IMR-90 (cell line): ENCODE measurements at regions not wholly inside any gene's neighbourhood (a gene's known extent, or its start where the extent isn't known, plus 50 kb on each side); places are given as distances from the start of the nearest gene placed in this dataset.

ENCODE experiments used
- ATAC-seq: fragments of 200-7000 bp; cut with Tn5 transposase; 2 replicates; pipeline ENCODE4 v1.9.1; 2020; ENCODE audit warnings: low read depth, mild to moderate bottlenecking, moderate library complexity
- BruUV-seq: library from RNA; stranded (reverse); fragments of 400-500 nt; replicated peaks from 2 replicates; lab custom pipeline; 2021; lab: Mats Ljungman, UMichigan
- CTCF ChIA-PET: fragments of 300-600 bp; formaldehyde crosslinking; extraction: SDS; loops from one replicate; lab custom pipeline; 2021; ENCODE audit warnings: antibody characterized with exemption; lab: Yijun Ruan, JAX
- POLR2A ChIA-PET: fragments of 300-600 bp; sonication (Branson Sonifier 250); formaldehyde crosslinking; loops from one replicate; lab custom pipeline; 2022; ENCODE audit warnings: antibody characterized with exemption; ENCODE audit not compliant: unreplicated experiment; lab: Charles Lee
- DNase-seq: peaks from one replicate; pipeline ENCODE4 v3.0.0; 2013
- H2AFZ ChIP-seq: replicated peaks from 2 replicates; pipeline ENCODE3; 2013; ENCODE audit warnings: low read length, mild to moderate bottlenecking; ENCODE audit not compliant: poor library complexity
- H2AK5ac ChIP-seq: 2 replicates; pipeline ENCODE4 v1.6.1; 2013; ENCODE audit warnings: low read depth, low read length, inconsistent platforms
- H2AK9ac ChIP-seq: replicated peaks from 2 replicates; pipeline ENCODE3; 2013; ENCODE audit warnings: mild to moderate bottlenecking, low read depth, low read length, moderate library complexity; ENCODE audit not compliant: poor library complexity
- H2BK120ac ChIP-seq: 2 replicates; pipeline ENCODE4 v1.6.1; 2013; ENCODE audit warnings: low read depth, low read length, inconsistent platforms
- H2BK15ac ChIP-seq: 3 replicates; pipeline ENCODE4 v1.6.1; 2013; ENCODE audit warnings: low read depth, low read length, inconsistent platforms
- H2BK20ac ChIP-seq: 2 replicates; pipeline ENCODE4 v1.6.1; 2013; ENCODE audit warnings: low read depth, mild to moderate bottlenecking, inconsistent platforms, low read length, moderate library complexity
- H2BK5ac ChIP-seq: 2 replicates; pipeline ENCODE4 v1.6.1; 2013; ENCODE audit warnings: mild to moderate bottlenecking, low read depth, low read length, inconsistent platforms; ENCODE audit not compliant: poor library complexity, severe bottlenecking
- H3K14ac ChIP-seq: replicated peaks from 2 replicates; pipeline ENCODE4 v1.6.1; 2013; ENCODE audit warnings: low read depth, low read length, inconsistent platforms
- H3K18ac ChIP-seq: 2 replicates; pipeline ENCODE4 v1.6.1; 2013; ENCODE audit warnings: low read depth, low read length, control low read depth
- H3K23ac ChIP-seq: 2 replicates; pipeline ENCODE4 v1.6.1; 2013; ENCODE audit warnings: low read depth, low read length, inconsistent platforms
- H3K27ac ChIP-seq: 2 replicates; pipeline ENCODE4 v1.5.1; 2013; ENCODE audit warnings: mild to moderate bottlenecking, control low read depth, low read length; ENCODE audit not compliant: insufficient read depth
- H3K27me3 ChIP-seq: 2 replicates; pipeline ENCODE4 v1.6.1; 2013; ENCODE audit warnings: low read length; ENCODE audit not compliant: control insufficient read depth, insufficient read depth
- H3K36me3 ChIP-seq: 2 replicates; pipeline ENCODE4 v1.6.1; 2013; ENCODE audit warnings: low read length, mixed read lengths; ENCODE audit not compliant: control insufficient read depth, insufficient read depth
- H3K4ac ChIP-seq: 2 replicates; pipeline ENCODE4 v1.6.1; 2013; ENCODE audit warnings: low read depth, low read length, inconsistent platforms
- H3K4me1 ChIP-seq: 2 replicates; pipeline ENCODE4 v1.6.1; 2013; ENCODE audit warnings: low read length, mixed read lengths; ENCODE audit not compliant: control insufficient read depth, insufficient read depth
- H3K4me2 ChIP-seq: 2 replicates; pipeline ENCODE4 v1.6.1; 2013; ENCODE audit warnings: low read depth, mild to moderate bottlenecking, control low read depth, low read length, moderate library complexity
- H3K4me3 ChIP-seq: 2 replicates; pipeline ENCODE4 v1.5.1; 2013; ENCODE audit warnings: low read depth, mild to moderate bottlenecking, control low read depth, low read length, moderate library complexity; ENCODE audit not compliant: insufficient read depth
- H3K56ac ChIP-seq: 2 replicates; pipeline ENCODE4 v1.6.1; 2013; ENCODE audit warnings: low read length, inconsistent platforms; ENCODE audit not compliant: insufficient read depth; ENCODE audit errors: extremely low read depth
- H3K79me1 ChIP-seq, 2 experiments: 2 replicates each; pipeline ENCODE4 v1.6.1; 2013; ENCODE audit warnings: low read length in 2 of 2, inconsistent platforms in 1 of 2, low read depth in 1 of 2
- H3K9ac ChIP-seq: 2 replicates; pipeline ENCODE4 v1.6.1; 2013; ENCODE audit warnings: low read depth, low read length, control low read depth
- H3K9me1 ChIP-seq: 2 replicates; pipeline ENCODE4 v1.6.1; 2013; ENCODE audit warnings: low read length, inconsistent platforms; ENCODE audit not compliant: insufficient read depth
- H3K9me3 ChIP-seq: 2 replicates; pipeline ENCODE4 v1.6.1; 2013; ENCODE audit warnings: low read length; ENCODE audit not compliant: control insufficient read depth, insufficient read depth
- H4K20me1 ChIP-seq: 2 replicates; pipeline ENCODE4 v1.6.1; 2013; ENCODE audit warnings: low read length, inconsistent platforms; ENCODE audit not compliant: insufficient read depth
- H4K5ac ChIP-seq: 2 replicates; pipeline ENCODE4 v1.6.1; 2013; ENCODE audit warnings: mild to moderate bottlenecking, low read depth, low read length, control low read depth
- H4K8ac ChIP-seq, 2 experiments: 2 replicates each; pipeline ENCODE4 v1.6.1; 2013; ENCODE audit warnings: low read depth in 2 of 2, low read length in 2 of 2, control low read depth in 1 of 2, inconsistent platforms in 1 of 2
- H4K91ac ChIP-seq: 2 replicates; pipeline ENCODE4 v1.6.1; 2013; ENCODE audit warnings: low read depth, low read length, inconsistent platforms; ENCODE audit not compliant: insufficient read depth
- BHLHE40 ChIP-seq: fragments of 150-350 bp; IDR thresholded peaks from 2 replicates; pipeline ENCODE4 v1.6.1; 2016; ENCODE audit warnings: mild to moderate bottlenecking, low read depth, low read length
- CEBPB ChIP-seq: IDR thresholded peaks from 2 replicates; pipeline ENCODE4 v1.6.1; 2012; ENCODE audit warnings: low read depth, low read length, improper control_type of control experiment
- CHD1 ChIP-seq: IDR thresholded peaks from 2 replicates; pipeline ENCODE4 v1.6.1; 2012; ENCODE audit warnings: low read depth, low read length, improper control_type of control experiment
- MAFK ChIP-seq: IDR thresholded peaks from 2 replicates; pipeline ENCODE4 v1.6.1; 2012; ENCODE audit warnings: low read depth, low read length, improper control_type of control experiment
- POLR2A ChIP-seq: IDR thresholded peaks from 2 replicates; pipeline ENCODE4 v1.6.1; 2012; ENCODE audit warnings: mild to moderate bottlenecking, low read depth, low read length
- RAD21 ChIP-seq: IDR thresholded peaks from 2 replicates; pipeline ENCODE4 v1.6.1; 2012; ENCODE audit warnings: low read length, improper control_type of control experiment
- WGBS, 2 experiments: methylation state at CpG; one replicate each; pipeline versions ENCODE4 v1.1.5 to v1.1.7; 2013; ENCODE audit warnings: missing lambda C conversion rate in 2 of 2; ENCODE audit not compliant: insufficient read length in 1 of 2; ENCODE audit errors: extremely low coverage in 2 of 2; 5-methylcytosine and 5-hydroxymethylcytosine counted together
- dilution Hi-C: fragments of 300-500 bp; cut with HindIII; formaldehyde crosslinking; loops from one replicate; pipeline ENCODE4 v1.14.3; 2018; ENCODE audit warnings: low sequenced_read_pairs; ENCODE audit not compliant: unreplicated experiment
- in situ Hi-C: fragments of 300-500 bp; cut with MboI; formaldehyde crosslinking; loops from 3 replicates; pipeline ENCODE4 v1.14.3; 2019; ENCODE audit warnings: low sequenced_read_pairs, inconsistent platforms, mixed read lengths
- intact Hi-C: fragments of 100-400 bp; cut with micrococcal nuclease; formaldehyde crosslinking; loops from 2 replicates; pipeline ENCODE4 v1.10.0; 2022
- TF ChIP-seq, protein P1 (sequence below): fragments of 150-350 bp; IDR thresholded peaks from 2 replicates; pipeline ENCODE4 v1.6.1; 2017; ENCODE audit warnings: mild to moderate bottlenecking, antibody characterized with exemption, low read length, low read depth

DNA sequence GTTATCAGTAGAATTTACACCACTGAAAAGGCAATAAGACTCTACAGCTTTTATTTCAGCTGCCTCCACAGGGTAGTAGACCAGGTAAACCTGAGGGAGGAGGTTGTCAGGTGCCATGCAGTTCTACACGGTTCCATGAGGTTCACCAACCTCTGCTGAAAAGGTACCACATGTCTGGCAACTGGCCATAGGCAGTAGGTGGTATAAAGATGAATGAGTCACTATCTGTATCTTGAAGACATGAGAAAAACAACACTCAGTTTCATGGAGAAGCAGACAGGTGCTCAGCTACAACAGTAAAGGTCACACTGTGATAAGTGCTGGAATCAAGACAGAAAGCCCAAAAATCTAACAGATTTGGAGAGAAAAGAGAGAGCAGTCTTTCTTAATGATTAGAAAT is 145.4 kb downstream of the PTGER3 start:
- no peak overlapping the region for H3K23ac ChIP-seq
- no peaks in the 10 kb centered on the region for H3K9me3 ChIP-seq
- no peak for TF ChIP-seq CHD1
- TF ChIP-seq, protein P1, sequence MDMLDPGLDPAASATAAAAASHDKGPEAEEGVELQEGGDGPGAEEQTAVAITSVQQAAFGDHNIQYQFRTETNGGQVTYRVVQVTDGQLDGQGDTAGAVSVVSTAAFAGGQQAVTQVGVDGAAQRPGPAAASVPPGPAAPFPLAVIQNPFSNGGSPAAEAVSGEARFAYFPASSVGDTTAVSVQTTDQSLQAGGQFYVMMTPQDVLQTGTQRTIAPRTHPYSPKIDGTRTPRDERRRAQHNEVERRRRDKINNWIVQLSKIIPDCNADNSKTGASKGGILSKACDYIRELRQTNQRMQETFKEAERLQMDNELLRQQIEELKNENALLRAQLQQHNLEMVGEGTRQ = no peak
- no peak for TF ChIP-seq POLR2A
- TF ChIP-seq RAD21 = no peak
- no peak for TF ChIP-seq BHLHE40
- no peak for TF ChIP-seq CEBPB
- TF ChIP-seq MAFK = no peak
- no peak overlapping the region for H3K4ac ChIP-seq
- no peak overlapping the region for H3K27ac ChIP-seq
- H3K18ac ChIP-seq = no peak overlapping the region
- no peak overlapping the region for H2BK5ac ChIP-seq
- no peak overlapping the region for H3K9ac ChIP-seq
- no peak overlapping the region for H2BK120ac ChIP-seq
- no peak overlapping the region for H3K4me3 ChIP-seq
- ChIA-PET CTCF (no interaction called here), POLR2A (no interaction called here)
- H2BK20ac ChIP-seq = no peak overlapping the region
- no CpG with 5 or more reads among the region's 1 CpG for WGBS, 2 experiments
- in situ Hi-C loops = no loop called here
- BruUV-seq = no TSS peak
- H3K79me1 ChIP-seq = no peaks in the 10 kb centered on the region
- no peak overlapping the region for H3K4me2 ChIP-seq
- no peak overlapping the region for H4K5ac ChIP-seq
- no peak overlapping the region for H4K8ac ChIP-seq
- ATAC-seq = no peak
- H3K4me1 ChIP-seq = no peaks in the 10 kb centered on the region
- no peak overlapping the region for H3K14ac ChIP-seq
- no peaks in the 10 kb centered on the region for H3K36me3 ChIP-seq
- no peaks in the 10 kb centered on the region for H4K20me1 ChIP-seq
- H3K56ac ChIP-seq = no peak overlapping the region
- H2AK5ac ChIP-seq = no peak overlapping the region
- H2BK15ac ChIP-seq = no peak overlapping the region
- H2AFZ ChIP-seq = no peak overlapping the region
- H3K9me1 ChIP-seq = no peaks in the 10 kb centered on the region
- DNase-seq = no peak
- no peaks in the 10 kb centered on the region for H3K27me3 ChIP-seq
- no peak overlapping the region for H2AK9ac ChIP-seq
- intact Hi-C loops = no loop called here
- no peak overlapping the region for H4K91ac ChIP-seq
- dilution Hi-C loops = no loop called here
